Fibroblast of lung (primary cell): ENCODE measurements at regions not wholly inside any gene's neighbourhood (a gene's known extent, or its start where the extent isn't known, plus 50 kb on each side); places are given as distances from the start of the nearest gene placed in this dataset.

ENCODE experiments used
- DNase-seq, 2 donors: peaks; one replicate each; pipeline versions ENCODE4 v3.0.0 to v3.0.0-alpha.2; 2010; ENCODE audit warnings: low read depth in 2 of 2
- H2AFZ ChIP-seq: 2 replicates; pipeline ENCODE4 v1.5.1; 2012; ENCODE audit warnings: low read length, control low read depth, inconsistent platforms
- H3K27ac ChIP-seq: 2 replicates; pipeline ENCODE4 v1.5.1; 2011; ENCODE audit warnings: low read length, control low read depth; ENCODE audit not compliant: insufficient read depth
- H3K27me3 ChIP-seq: 2 replicates; pipeline ENCODE4 v1.5.1; 2011; ENCODE audit warnings: mild to moderate bottlenecking, low read length; ENCODE audit not compliant: control insufficient read depth, insufficient read depth
- H3K36me3 ChIP-seq: 2 replicates; pipeline ENCODE4 v1.5.1; 2011; ENCODE audit warnings: low read length; ENCODE audit not compliant: control insufficient read depth, insufficient read depth
- H3K4me1 ChIP-seq: 2 replicates; pipeline ENCODE4 v1.5.1; 2011; ENCODE audit warnings: low read length; ENCODE audit not compliant: control insufficient read depth, insufficient read depth; ENCODE audit errors: extremely low read depth
- H3K4me2 ChIP-seq: 2 replicates; pipeline ENCODE4 v1.5.1; 2011; ENCODE audit warnings: low read length, control low read depth; ENCODE audit not compliant: insufficient read depth; ENCODE audit errors: extremely low read depth
- H3K4me3 ChIP-seq, 4 experiments: fragments of 200-600 bp in 1 of 4; sonication (generic) in 1 of 4; replicated peaks in 1 of 4; 2 replicates each; pipeline ENCODE4 v1.5.1; 2011 to 2016; ENCODE audit warnings: low read length in 4 of 4, low read depth in 3 of 4, mild to moderate bottlenecking in 3 of 4, control low read depth in 2 of 4, inconsistent platforms in 1 of 4, mixed read lengths in 1 of 4; ENCODE audit not compliant: insufficient read depth in 1 of 4; ENCODE audit errors: control extremely low read depth in 1 of 4
- H3K79me2 ChIP-seq: 2 replicates; pipeline ENCODE4 v1.5.1; 2012; ENCODE audit warnings: mild to moderate bottlenecking, low read length, inconsistent platforms; ENCODE audit not compliant: control insufficient read depth, insufficient read depth
- H3K9ac ChIP-seq: 2 replicates; pipeline ENCODE4 v1.5.1; 2011; ENCODE audit warnings: mild to moderate bottlenecking, low read length, control low read depth; ENCODE audit not compliant: insufficient read depth
- H3K9me3 ChIP-seq: 2 replicates; pipeline ENCODE4 v1.5.1; 2012; ENCODE audit warnings: low read depth, low read length; ENCODE audit not compliant: control insufficient read depth, insufficient read depth
- H4K20me1 ChIP-seq: 2 replicates; pipeline ENCODE4 v1.5.1; 2011; ENCODE audit warnings: low read length; ENCODE audit not compliant: control insufficient read depth, insufficient read depth; ENCODE audit errors: extremely low read depth
- CTCF ChIP-seq, 2 donors: IDR thresholded peaks in 1 of 2; conservative IDR thresholded peaks in 1 of 2; 1 replicate in 1 of 2; 2 replicates in 1 of 2; pipeline ENCODE4 v1.5.1; 2011 to 2012; ENCODE audit warnings: low read length in 2 of 2, control low read depth in 1 of 2, inconsistent platforms in 1 of 2, low read depth in 1 of 2, mild to moderate bottlenecking in 1 of 2
- EZH2 ChIP-seq: IDR thresholded peaks from 2 replicates; pipeline ENCODE4 v1.5.1; 2012; ENCODE audit warnings: low read length, control low read depth, mild to moderate bottlenecking; ENCODE audit errors: missing control alignments

GRCh38 chr5:112685386-112685785 lies 52.3 kb upstream of the APC start:
- H3K27ac ChIP-seq, result peak overlapping the region; percentile 74

DNA sequence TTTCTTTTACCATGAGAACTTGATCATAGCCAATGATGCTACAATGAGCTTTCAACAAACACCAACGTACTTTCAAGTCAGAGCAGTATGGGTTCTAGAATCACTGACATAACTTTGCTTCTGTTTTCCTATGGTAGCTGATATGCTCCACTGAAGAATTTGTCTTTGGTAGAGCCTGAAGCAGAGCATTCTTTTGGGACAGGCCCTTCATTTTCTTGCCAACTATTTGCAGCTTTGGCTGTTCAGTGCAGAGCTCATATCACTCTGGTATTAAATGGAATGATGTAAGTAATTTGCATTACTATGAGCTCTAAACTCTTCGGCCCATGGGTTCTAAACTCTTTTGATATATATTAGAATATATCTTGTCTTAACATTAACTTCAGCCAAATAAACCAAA lies 51.8 kb upstream of the APC start:
- DNase-seq, result peak in 1 of 2 donors; percentile 85
- TF ChIP-seq EZH2, result no peak
- no peak for TF ChIP-seq CTCF (conservative IDR thresholded peaks at IDR 0.05 in 1 of 2, IDR thresholded peaks at IDR 0.05 in 1 of 2; ENCODE audit: low read depth in 1 of 2, low read length in 2 of 2)
- Histone ChIP-seq H3K36me3 (no peaks in the 10 kb centered on the region), H3K9ac (no peak overlapping the region), H3K9me3 (no peaks in the 10 kb centered on the region), H2AFZ (no peak overlapping the region), H4K20me1 (no peaks in the 10 kb centered on the region), H3K27me3 (no peaks in the 10 kb centered on the region), H3K27ac (no peak overlapping the region), H3K4me3 (no peak overlapping the region), H3K79me2 (no peaks in the 10 kb centered on the region), H3K4me1 (peaks cover 14% of the 10 kb centered on the region), H3K4me2 (no peak overlapping the region)

More at GRCh38 chr5:112685386-112685785, 52.3 kb upstream of the APC start:
- H3K9ac ChIP-seq, result no peak overlapping the region
- no peak overlapping the region for H3K4me2 ChIP-seq
- no peak overlapping the region for H2AFZ ChIP-seq
- no peak for DNase-seq
- no peaks in the 10 kb centered on the region for H3K27me3 ChIP-seq
- TF ChIP-seq EZH2 (no peak), CTCF (conservative IDR thresholded peaks at IDR 0.05 in 1 of 2, IDR thresholded peaks at IDR 0.05 in 1 of 2; ENCODE audit: low read depth in 1 of 2, low read length in 2 of 2) (no peak)
- H3K36me3 ChIP-seq, result no peaks in the 10 kb centered on the region
- no peaks in the 10 kb centered on the region for H4K20me1 ChIP-seq
- H3K79me2 ChIP-seq, result no peaks in the 10 kb centered on the region
- peaks cover 14% of the 10 kb centered on the region for H3K4me1 ChIP-seq
- no peaks in the 10 kb centered on the region for H3K9me3 ChIP-seq
- H3K4me3 ChIP-seq, result no peak overlapping the region

- Histone ChIP-seq H4K20me1 (no peaks in the 10 kb centered on the region), H3K9ac (no peak overlapping the region), H3K36me3 (no peaks in the 10 kb centered on the region), H3K4me2 (no peak overlapping the region), H3K9me3 (no peaks in the 10 kb centered on the region), H3K27me3 (no peaks in the 10 kb centered on the region), H3K27ac (no peak overlapping the region), H3K4me1 (peaks cover 14% of the 10 kb centered on the region), H2AFZ (no peak overlapping the region), H3K4me3 (no peak overlapping the region), H3K79me2 (no peaks in the 10 kb centered on the region)
- DNase-seq, result no peak
- TF ChIP-seq CTCF (conservative IDR thresholded peaks at IDR 0.05 in 1 of 2, IDR thresholded peaks at IDR 0.05 in 1 of 2; ENCODE audit: low read depth in 1 of 2, low read length in 2 of 2), result no peak
- TF ChIP-seq EZH2, result no peak
Observed at GRCh38 chr5:112686675-112687074, 51.0 kb upstream of the APC start.
